ENCODE measurements at regions not wholly inside any gene's neighbourhood (a gene's known extent, or its start where the extent isn't known, plus 50 kb on each side); places are given as distances from the start of the nearest gene placed in this dataset.

GRCh38 chrX:139204898-139205667, 325.5 kb upstream of the F9 start:
- no peaks in the 10 kb centered on the region for H3K9me3 ChIP-seq (ENCODE audit: control insufficient read depth, low read depth, low read length)
- H3K4me1 Mint-ChIP-seq, result peaks cover 31 to 38% of the 10 kb centered on the region in 2 experiments
- peak overlapping the region; percentile 85 for H3K4me2 ChIP-seq (ENCODE audit: insufficient read depth, insufficient read length, low read length)
- no peak overlapping the region for H2AK5ac ChIP-seq (ENCODE audit: insufficient read length, low read length)
- no peaks in the 10 kb centered on the region for H4K20me1 ChIP-seq (ENCODE audit: control insufficient read depth, insufficient read depth, insufficient read length)
- no peak overlapping the region for H3K4ac ChIP-seq (ENCODE audit: low read depth, low read length)
- no peak overlapping the region for H4K8ac ChIP-seq (replicated peaks; ENCODE audit: insufficient read length, low read depth, low read length)
- no peaks in the 10 kb centered on the region; a peak in 1 of 5 replicates for H3K9me3 Mint-ChIP-seq
- WGBS (ENCODE audit: extremely low coverage, insufficient read length, low lambda C conversion rate), result no CpG with 5 or more reads among the region's 58 CpGs
- H3K27ac Mint-ChIP-seq, result peak overlapping the region in 1 of 3 experiments; percentile 91; a peak in 3 of 7 replicates
- peaks cover 24% of the 10 kb centered on the region for H3K23me2 ChIP-seq (ENCODE audit: insufficient read length, low read depth, low read length, poor library complexity, severe bottlenecking)
- H4K91ac ChIP-seq (ENCODE audit: insufficient read length, low read depth, low read length), result no peak overlapping the region
- H2BK15ac ChIP-seq (ENCODE audit: low read depth, low read length), result no peak overlapping the region
- H2BK20ac ChIP-seq (ENCODE audit: low read depth, low read length, poor library complexity, severe bottlenecking), result no peak overlapping the region
- no peaks in the 10 kb centered on the region for H3K4me1 ChIP-seq (ENCODE audit: insufficient read depth, low read length)
- DNase-seq, result peak; percentile 73
- no peak overlapping the region for H4K5ac ChIP-seq (ENCODE audit: insufficient read length, low read depth, low read length)
- peak overlapping the region; percentile 46 for H3K9ac ChIP-seq (ENCODE audit: extremely low read depth, insufficient read length, low read length)
- no peaks in the 10 kb centered on the region for H3K79me1 ChIP-seq (ENCODE audit: insufficient read depth, low read depth, low read length, poor library complexity, severe bottlenecking)
- TF ChIP-seq CTCF (conservative IDR thresholded peaks at IDR 0.05), result peak; percentile 36; the same call in 2 of the 3 replicates
- H3K23ac ChIP-seq (ENCODE audit: insufficient read length, low read depth, low read length), result no peak overlapping the region
- peaks cover 41% of the 10 kb centered on the region; the same call in 1 of the 2 replicates for H3K27me3 ChIP-seq (ENCODE audit: insufficient read depth, low read length)
- H2AFZ ChIP-seq (ENCODE audit: low read length), result no peak overlapping the region
- no peak overlapping the region for H2BK120ac ChIP-seq (ENCODE audit: low read depth, low read length, poor library complexity, severe bottlenecking)
- H3K36me3 Mint-ChIP-seq (ENCODE audit: insufficient read depth in 1 of 3, low read depth in 3 of 3), result no peaks in the 10 kb centered on the region; a peak in 1 of 7 replicates
- no peak overlapping the region for H3K18ac ChIP-seq (ENCODE audit: insufficient read length, low read depth, low read length)
- H2BK12ac ChIP-seq (ENCODE audit: insufficient read length, low read depth, low read length), result no peak overlapping the region
- H3K4me3 Mint-ChIP-seq, result peak overlapping the region; percentile 85 to 96
- peaks cover 96% of the 10 kb centered on the region for H3K27me3 Mint-ChIP-seq (ENCODE audit: low read depth)
- H3K79me2 ChIP-seq (ENCODE audit: insufficient read depth, low read length), result no peaks in the 10 kb centered on the region
- H2BK5ac ChIP-seq (ENCODE audit: insufficient read length, low read length), result no peak overlapping the region
- no peak overlapping the region for H3K27ac ChIP-seq (ENCODE audit: insufficient read length, low read depth, low read length)
- H3K56ac ChIP-seq (ENCODE audit: insufficient read length, low read depth, low read length), result no peak overlapping the region
- no peak overlapping the region for H3T11ph ChIP-seq (ENCODE audit: low read length)
- H3K14ac ChIP-seq (ENCODE audit: insufficient read depth, low read length), result no peak overlapping the region
